Duodenal mucosa (tissue), 2 donors: ENCODE measurements at regions not wholly inside any gene's neighbourhood (a gene's known extent, or its start where the extent isn't known, plus 50 kb on each side); places are given as distances from the start of the nearest gene placed in this dataset.
A peak's percentile ranks its signal among the peaks of the same experiment; 100 is the strongest.
"Not testable (repeated sequence)": the region's sequence is repeated elsewhere in the genome, so short reads cannot be mapped to it uniquely, and the experiment has no call there.

ENCODE experiments used
- H3K27ac ChIP-seq: one replicate; pipeline ENCODE4 v1.7.0; 2013; ENCODE audit warnings: low read depth, low read length
- H3K27me3 ChIP-seq, 2 donors: one replicate each; pipeline ENCODE4 v1.7.0; 2013; ENCODE audit warnings: low read length in 2 of 2, control low read depth in 1 of 2; ENCODE audit not compliant: insufficient read depth in 2 of 2, control insufficient read depth in 1 of 2
- H3K36me3 ChIP-seq, 2 donors: one replicate each; pipeline ENCODE4 v1.7.0; 2013; ENCODE audit warnings: low read length in 2 of 2, control low read depth in 1 of 2; ENCODE audit not compliant: insufficient read depth in 2 of 2, control insufficient read depth in 1 of 2
- H3K4me1 ChIP-seq, 2 donors: one replicate each; pipeline ENCODE4 v1.7.0; 2013; ENCODE audit warnings: low read length in 2 of 2, control low read depth in 1 of 2; ENCODE audit not compliant: insufficient read depth in 2 of 2, control insufficient read depth in 1 of 2
- H3K4me3 ChIP-seq, 2 donors: one replicate each; pipeline ENCODE4 v1.7.0; 2013; ENCODE audit warnings: low read length in 2 of 2, low read depth in 1 of 2
- H3K9ac ChIP-seq, 2 donors: one replicate each; pipeline ENCODE4 v1.7.0; 2013; ENCODE audit warnings: low read length in 2 of 2, low read depth in 1 of 2
- H3K9me3 ChIP-seq, 2 donors: one replicate each; pipeline ENCODE4 v1.7.0; 2013; ENCODE audit warnings: low read length in 2 of 2, control low read depth in 1 of 2; ENCODE audit not compliant: control insufficient read depth in 1 of 2

DNA sequence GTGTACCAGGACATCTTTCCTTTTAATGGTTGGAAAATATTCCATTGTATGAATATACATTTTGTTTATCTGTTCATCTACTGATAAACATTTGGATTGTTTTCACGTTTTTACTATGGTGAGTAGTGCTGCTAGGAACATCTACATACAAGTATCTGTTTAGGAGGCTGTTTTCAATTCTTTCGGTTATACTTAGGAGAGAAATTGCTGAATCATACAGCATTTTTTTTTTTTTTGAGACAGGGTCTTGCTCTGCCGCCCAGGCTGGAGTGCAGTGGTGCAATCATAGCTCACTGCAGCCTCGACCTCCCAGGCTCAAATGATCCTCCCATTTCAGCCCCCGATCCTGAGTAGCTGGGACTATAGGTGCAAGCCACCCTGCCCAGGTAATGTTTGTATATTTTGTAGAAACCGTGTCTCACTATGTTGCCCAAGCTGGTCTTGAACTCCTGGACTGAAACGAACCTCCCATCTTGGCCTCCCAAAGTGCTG is 122.9 kb downstream of the CRLF3 start:
- no peaks in the 10 kb centered on the region for H3K36me3 ChIP-seq
- no peak overlapping the region for H3K4me3 ChIP-seq
- H3K4me1 ChIP-seq: peaks cover 0 to 6% of the 10 kb centered on the region in 2 donors
- H3K27me3 ChIP-seq: peaks cover 0 to 8% of the 10 kb centered on the region in 2 donors
- H3K9me3 ChIP-seq: no peaks in the 10 kb centered on the region
- H3K9ac ChIP-seq: no peak overlapping the region
- H3K27ac ChIP-seq: no peak overlapping the region

DNA sequence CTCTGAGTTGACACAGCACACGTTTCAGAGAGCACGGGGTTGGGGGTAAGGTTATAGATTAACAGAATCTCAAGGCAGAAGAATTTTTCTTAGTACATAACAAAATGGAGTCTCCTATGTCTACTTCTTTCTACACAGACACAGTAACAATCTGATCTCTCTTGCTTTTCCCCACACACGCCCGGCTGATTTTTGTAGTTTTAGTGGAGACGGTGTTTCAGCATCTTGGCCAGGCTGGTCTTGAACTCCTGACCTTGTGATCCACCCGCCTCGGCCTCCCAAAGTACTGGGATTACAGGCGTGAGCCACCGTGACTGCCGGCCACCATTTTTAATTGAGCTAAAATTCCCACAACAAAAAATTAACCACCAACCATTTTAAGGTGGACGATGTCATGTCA is 123.7 kb downstream of the CRLF3 start:
- H3K4me1 ChIP-seq, H3K27me3 ChIP-seq, H3K4me3 ChIP-seq, H3K9me3 ChIP-seq, H3K36me3 ChIP-seq, H3K9ac ChIP-seq, H3K27ac ChIP-seq: not testable (repeated sequence)

DNA sequence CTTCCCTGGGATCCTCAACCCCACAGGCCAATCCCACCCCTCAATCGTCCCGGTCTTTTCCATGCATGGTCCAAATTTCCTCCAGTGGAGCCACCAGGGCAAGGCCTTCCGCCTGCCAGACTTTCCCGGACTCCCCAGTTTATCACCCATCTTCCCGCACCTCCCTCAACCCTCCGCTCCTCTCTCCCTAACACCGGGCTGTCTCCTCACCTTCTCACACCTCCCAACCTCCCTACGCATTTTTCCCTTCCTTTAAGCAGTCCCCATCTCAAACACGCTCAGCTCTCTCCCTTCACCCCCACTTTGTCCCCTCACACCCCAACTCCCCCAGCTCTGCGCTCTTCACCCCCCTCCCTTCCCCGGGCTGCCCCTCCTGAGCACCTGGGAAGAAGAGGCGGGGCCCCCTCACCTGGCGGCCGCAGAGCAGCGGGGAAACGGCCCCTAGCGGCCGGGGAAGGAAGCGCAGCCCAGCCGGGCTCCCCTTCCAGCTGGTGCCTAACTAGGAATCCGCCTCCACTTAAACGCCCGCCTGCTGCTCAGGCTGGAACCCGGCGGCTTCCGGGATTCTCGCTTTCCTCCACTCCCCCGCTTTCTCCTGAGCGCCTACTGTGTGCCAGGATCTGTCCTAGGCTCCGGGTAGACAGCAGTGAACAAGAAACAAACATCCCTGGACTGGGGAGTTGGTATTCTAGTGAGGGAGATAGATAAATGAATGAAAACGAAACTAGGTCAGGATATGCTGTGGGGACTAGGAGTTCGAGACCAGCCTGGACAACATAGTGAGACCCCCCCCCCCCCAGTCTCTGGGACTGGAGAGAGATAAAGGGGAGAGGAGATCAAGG is 126.7 kb downstream of the CRLF3 start:
- H3K4me1 ChIP-seq, H3K27ac ChIP-seq, H3K27me3 ChIP-seq, H3K9me3 ChIP-seq, H3K36me3 ChIP-seq, H3K9ac ChIP-seq: not testable (repeated sequence)
- peak overlapping the region in 1 of 2 donors; percentile 19 for H3K4me3 ChIP-seq

DNA sequence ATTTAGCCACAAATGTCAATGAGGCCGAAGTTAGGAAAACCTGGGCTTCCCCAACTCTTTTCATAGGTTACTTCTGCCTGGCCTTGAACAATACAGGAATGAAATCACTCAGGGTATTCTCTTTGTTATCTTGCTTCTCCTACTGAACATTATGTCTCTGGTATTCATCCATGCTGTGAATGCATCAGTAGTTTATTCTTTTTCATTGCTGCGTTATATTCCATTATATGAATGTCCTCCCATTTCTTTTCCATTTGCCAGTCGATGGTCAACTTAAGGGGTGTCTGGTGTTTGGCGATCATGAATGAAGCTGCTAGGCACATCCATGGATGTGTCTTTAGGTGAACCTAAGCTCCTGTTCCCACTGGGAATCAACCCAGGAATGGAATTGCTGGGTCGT is 128.3 kb downstream of the CRLF3 start:
- Histone ChIP-seq H3K4me3 (no peak overlapping the region), H3K4me1 (no peaks in the 10 kb centered on the region), H3K27ac (no peak overlapping the region), H3K9me3 (no peaks in the 10 kb centered on the region), H3K9ac (no peak overlapping the region), H3K27me3 (no peaks in the 10 kb centered on the region), H3K36me3 (no peaks in the 10 kb centered on the region)

DNA sequence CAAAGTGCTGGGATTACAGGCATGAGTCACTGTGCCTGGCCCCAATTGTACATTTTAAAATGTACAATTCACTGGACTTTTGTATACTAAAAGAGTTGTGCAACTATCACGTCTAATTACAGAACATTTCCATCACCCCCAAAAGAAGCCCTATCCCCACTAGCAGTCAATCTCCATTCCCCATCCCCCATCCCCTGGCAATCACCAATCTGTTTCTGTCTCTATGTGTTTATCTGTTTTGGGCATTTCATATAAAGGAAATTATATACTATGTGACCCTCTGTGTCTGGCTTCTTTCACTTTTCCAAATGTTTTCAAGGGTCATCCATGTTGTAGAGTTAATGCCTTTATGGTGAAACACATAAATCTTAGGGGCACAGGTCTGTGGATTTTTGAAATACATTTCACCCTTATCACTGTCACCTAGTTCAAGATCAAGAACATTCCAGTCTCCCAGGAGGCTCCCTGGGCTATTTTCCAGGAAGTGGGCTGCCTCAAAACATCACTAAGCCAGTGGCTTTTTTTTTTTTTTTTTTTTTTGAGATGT is 129.2 kb downstream of the CRLF3 start:
- not testable (repeated sequence) for H3K9ac ChIP-seq, H3K9me3 ChIP-seq, H3K4me3 ChIP-seq, H3K27me3 ChIP-seq, H3K4me1 ChIP-seq, H3K36me3 ChIP-seq
- H3K27ac ChIP-seq: peak overlapping the region; percentile 32

DNA sequence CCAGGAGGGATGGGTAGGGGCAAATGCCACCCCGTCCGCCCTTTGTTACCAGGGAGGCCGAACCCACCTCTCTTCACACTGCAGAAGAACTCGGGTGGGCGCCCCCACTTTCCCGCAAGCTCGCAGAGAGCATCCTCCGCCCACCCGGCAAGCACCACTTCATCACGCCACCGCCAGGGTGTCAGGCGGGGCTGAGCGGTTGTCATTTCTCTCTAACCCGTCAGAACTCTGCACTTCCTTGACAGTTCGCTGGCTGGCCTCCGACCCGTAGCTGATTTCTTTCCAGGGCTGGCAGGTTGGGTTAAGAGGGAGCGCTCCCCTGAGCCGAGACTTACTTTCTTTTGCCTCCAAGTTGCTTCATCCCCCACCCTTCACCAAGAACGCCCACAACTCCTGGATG is 130.7 kb downstream of the CRLF3 start:
- not testable (repeated sequence) for H3K4me1 ChIP-seq, H3K4me3 ChIP-seq

DNA sequence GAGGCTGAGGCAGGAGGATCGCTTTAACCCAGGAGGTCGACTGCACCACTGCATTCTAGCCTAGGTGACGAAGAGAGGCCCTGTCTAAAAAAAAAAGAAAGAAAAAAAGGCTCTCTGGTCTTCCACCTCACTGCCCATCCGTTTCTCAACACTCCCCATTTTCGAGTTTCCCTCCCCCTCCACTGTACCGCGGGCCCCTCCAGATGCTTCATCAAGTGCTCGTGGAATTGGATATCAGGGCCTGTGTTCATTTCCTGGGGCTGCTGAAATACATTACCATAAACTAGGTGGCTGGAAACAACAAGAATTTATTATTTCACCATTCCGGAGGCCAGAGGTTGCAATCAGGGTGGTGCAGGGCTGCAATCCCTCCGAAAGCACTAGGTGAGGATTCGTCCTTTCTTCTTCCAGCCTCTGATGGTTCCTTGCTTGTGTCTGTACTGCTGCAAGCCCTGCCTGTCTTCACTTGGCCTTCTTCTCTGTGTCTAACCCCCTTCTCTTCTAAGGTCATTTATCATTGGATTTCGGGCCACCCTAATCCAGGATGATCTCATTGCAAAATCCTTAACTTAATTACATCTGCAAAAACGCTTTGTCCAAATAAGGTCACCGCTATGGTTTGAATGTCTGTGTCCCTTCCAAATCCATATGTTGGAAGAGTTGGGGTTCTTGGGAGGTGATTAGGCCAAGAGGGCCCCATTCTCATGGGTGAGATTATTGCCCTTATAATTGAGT is 135.1 kb downstream of the CRLF3 start:
- not testable (repeated sequence) for H3K4me1 ChIP-seq, H3K27me3 ChIP-seq, H3K4me3 ChIP-seq, H3K27ac ChIP-seq, H3K9me3 ChIP-seq, H3K36me3 ChIP-seq, H3K9ac ChIP-seq

More for the DNA sequence above, 130.7 kb downstream of the CRLF3 start:
- not testable (repeated sequence) for H3K36me3 ChIP-seq, H3K9me3 ChIP-seq, H3K27me3 ChIP-seq, H3K27ac ChIP-seq, H3K9ac ChIP-seq

DNA sequence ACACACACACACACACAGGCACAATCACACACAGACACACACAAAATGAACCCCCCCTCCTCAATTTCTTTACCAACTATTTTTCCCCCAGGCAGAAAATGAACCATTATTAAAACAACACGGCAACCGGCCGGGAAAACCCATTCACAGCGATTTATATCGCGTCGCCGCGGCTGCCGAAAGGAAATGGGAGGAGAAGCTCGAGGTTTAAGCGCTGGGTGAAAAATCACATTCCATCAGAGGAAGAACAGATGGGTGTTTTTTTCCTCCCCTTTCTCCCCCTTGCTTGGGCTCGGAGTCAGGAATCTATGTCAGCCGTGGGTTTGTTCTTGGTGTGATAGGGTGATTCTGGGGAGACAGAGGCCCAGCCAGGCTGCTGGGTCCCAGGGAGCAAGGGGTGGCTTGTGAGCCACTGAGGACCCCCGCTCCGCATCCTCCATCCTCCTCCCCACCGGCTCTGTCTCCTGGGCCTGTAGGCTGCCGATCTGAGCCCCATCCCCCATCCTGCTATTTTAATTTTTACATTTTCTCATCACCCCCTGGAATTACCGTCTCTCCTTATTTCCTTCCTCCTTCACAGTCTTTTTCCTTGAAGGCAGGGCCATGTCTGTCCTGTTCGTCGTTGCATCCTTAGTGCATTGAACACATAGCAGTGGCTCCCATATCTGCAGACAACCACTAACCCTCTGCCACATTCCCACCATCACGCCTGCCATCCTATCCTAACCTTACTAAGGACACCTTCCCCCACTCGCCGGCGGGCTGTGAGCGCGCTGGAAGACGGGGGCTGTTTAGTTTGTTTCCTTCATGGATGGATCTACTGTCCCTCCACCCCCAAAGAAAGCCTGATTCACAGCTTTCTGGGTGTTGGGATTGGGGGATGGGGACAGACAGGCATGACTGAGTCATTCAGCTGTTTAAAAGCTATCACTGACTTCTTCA is 137.7 kb downstream of the CRLF3 start:
- not testable (repeated sequence) for H3K4me3 ChIP-seq, H3K4me1 ChIP-seq, H3K9me3 ChIP-seq, H3K9ac ChIP-seq, H3K27me3 ChIP-seq, H3K36me3 ChIP-seq, H3K27ac ChIP-seq

DNA sequence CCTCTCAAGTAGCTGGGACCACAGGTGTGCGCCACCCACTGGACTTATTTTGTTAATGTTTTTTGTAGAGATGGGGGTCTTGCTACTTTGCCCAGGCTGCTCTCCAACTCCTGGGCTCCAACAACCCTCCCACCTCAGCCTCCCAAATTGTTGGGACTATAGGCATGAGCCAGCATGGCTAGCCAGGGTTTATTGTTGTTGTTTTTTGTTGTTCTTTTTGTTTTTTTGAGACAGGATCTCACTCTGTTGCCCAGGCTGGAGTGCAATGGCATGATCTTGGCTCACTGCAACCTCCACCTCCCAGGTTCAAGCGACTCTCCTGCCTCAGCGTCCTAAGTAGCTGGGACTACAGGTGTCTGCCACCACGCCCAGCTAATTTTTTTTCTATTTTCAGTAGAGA is 142.2 kb downstream of the CRLF3 start:
- not testable (repeated sequence) for H3K36me3 ChIP-seq, H3K27ac ChIP-seq, H3K9me3 ChIP-seq, H3K4me1 ChIP-seq, H3K4me3 ChIP-seq, H3K27me3 ChIP-seq, H3K9ac ChIP-seq
